ENCODE measurements at regions not wholly inside any gene's neighbourhood (a gene's known extent, or its start where the extent isn't known, plus 50 kb on each side); places are given as distances from the start of the nearest gene placed in this dataset.

GRCh38 chr2:238564286-238564920, 137.7 kb downstream of the ASB1 start:
- TF ChIP-seq GATA3 (IDR thresholded peaks at IDR 0.05; ENCODE audit: low read depth, low read length) (no peak), GATA2 (IDR thresholded peaks at IDR 0.05; ENCODE audit: low read depth, low read length) (no peak)

- TF ChIP-seq GATA2 (IDR thresholded peaks at IDR 0.05; ENCODE audit: low read depth, low read length), result no peak
Observed at GRCh38 chr2:238565031-238565430, 138.3 kb downstream of the ASB1 start.

- TF ChIP-seq GATA2 (IDR thresholded peaks at IDR 0.05; ENCODE audit: low read depth, low read length) (no peak), GATA3 (IDR thresholded peaks at IDR 0.05; ENCODE audit: low read depth, low read length) (no peak)
Observed at GRCh38 chr2:238566001-238566645, 139.4 kb downstream of the ASB1 start.

GRCh38 chr2:238567067-238567855, 140.5 kb downstream of the ASB1 start:
- TF ChIP-seq GATA2 (IDR thresholded peaks at IDR 0.05; ENCODE audit: low read depth, low read length), result no peak
- TF ChIP-seq GATA3 (IDR thresholded peaks at IDR 0.05; ENCODE audit: low read depth, low read length), result no peak

- no peak for TF ChIP-seq GATA2 (IDR thresholded peaks at IDR 0.05; ENCODE audit: low read depth, low read length)
- no peak for TF ChIP-seq GATA3 (IDR thresholded peaks at IDR 0.05; ENCODE audit: low read depth, low read length)
Observed at GRCh38 chr2:238567996-238568395, 141.3 kb downstream of the ASB1 start.

- TF ChIP-seq GATA2 (IDR thresholded peaks at IDR 0.05; ENCODE audit: low read depth, low read length), result no peak
- no peak for TF ChIP-seq GATA3 (IDR thresholded peaks at IDR 0.05; ENCODE audit: low read depth, low read length)
Observed at GRCh38 chr2:238568455-238569440, 142.0 kb downstream of the ASB1 start.

GRCh38 chr2:238569507-238570195, 142.9 kb downstream of the ASB1 start:
- TF ChIP-seq GATA3 (IDR thresholded peaks at IDR 0.05; ENCODE audit: low read depth, low read length) (no peak), GATA2 (IDR thresholded peaks at IDR 0.05; ENCODE audit: low read depth, low read length) (no peak)

GRCh38 chr2:238570391-238570790, 143.7 kb downstream of the ASB1 start:
- TF ChIP-seq GATA3 (IDR thresholded peaks at IDR 0.05; ENCODE audit: low read depth, low read length), result no peak
- no peak for TF ChIP-seq GATA2 (IDR thresholded peaks at IDR 0.05; ENCODE audit: low read depth, low read length)

GRCh38 chr2:238570926-238571325, 144.2 kb downstream of the ASB1 start:
- TF ChIP-seq GATA3 (IDR thresholded peaks at IDR 0.05; ENCODE audit: low read depth, low read length) (no peak), GATA2 (IDR thresholded peaks at IDR 0.05; ENCODE audit: low read depth, low read length) (no peak)

GRCh38 chr2:238571661-238572372, 145.1 kb downstream of the ASB1 start:
- TF ChIP-seq GATA2 (IDR thresholded peaks at IDR 0.05; ENCODE audit: low read depth, low read length) (peak; percentile 60; the same call in 1 of the 2 replicates), GATA3 (IDR thresholded peaks at IDR 0.05; ENCODE audit: low read depth, low read length) (no peak)

- no peak for TF ChIP-seq GATA2 (IDR thresholded peaks at IDR 0.05; ENCODE audit: low read depth, low read length)
- TF ChIP-seq GATA3 (IDR thresholded peaks at IDR 0.05; ENCODE audit: low read depth, low read length), result no peak
Observed at GRCh38 chr2:238573065-238573778, 146.5 kb downstream of the ASB1 start.

- TF ChIP-seq GATA3 (IDR thresholded peaks at IDR 0.05; ENCODE audit: low read depth, low read length), result no peak
- no peak for TF ChIP-seq GATA2 (IDR thresholded peaks at IDR 0.05; ENCODE audit: low read depth, low read length)
Observed at GRCh38 chr2:238573916-238574315, 147.2 kb downstream of the ASB1 start.

Data from SH-SY5Y (cell line).